ENCODE measurements at regions not wholly inside any gene's neighbourhood (a gene's known extent, or its start where the extent isn't known, plus 50 kb on each side); places are given as distances from the start of the nearest gene placed in this dataset.

DNA sequence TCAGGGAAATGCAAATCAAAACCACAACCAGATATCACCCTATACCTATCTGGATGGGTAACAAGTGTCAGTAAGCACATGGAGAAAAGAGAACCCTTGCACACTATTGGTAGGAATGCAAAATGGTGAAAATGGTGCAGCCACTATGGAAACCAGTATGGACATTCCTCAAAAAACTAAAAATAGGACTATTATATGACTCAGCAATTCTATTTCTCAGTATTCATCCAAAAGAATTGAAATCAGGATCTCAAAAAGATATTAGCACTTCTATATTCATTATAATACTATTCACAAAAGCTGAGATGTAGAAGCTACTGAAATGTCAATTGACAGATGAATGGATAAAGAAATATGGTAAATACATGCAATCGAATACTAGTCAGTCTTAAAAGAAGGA is 491.1 kb upstream of the MYT1L start:
- Histone ChIP-seq H3K4me1 (ENCODE audit: control insufficient read depth, insufficient read depth, low read length) (no peaks in the 10 kb centered on the region), H3K4me3 (no peak overlapping the region), H3K79me2 (ENCODE audit: control insufficient read depth, insufficient read depth, low read length) (no peaks in the 10 kb centered on the region), H3K9me3 (replicated peaks; ENCODE audit: control insufficient read depth, insufficient read depth, low read length) (no peaks in the 10 kb centered on the region), H3K4me2 (ENCODE audit: control insufficient read depth, insufficient read depth) (no peak overlapping the region), H3K27ac (ENCODE audit: control insufficient read depth, insufficient read depth) (no peak overlapping the region), H3K9ac (ENCODE audit: control insufficient read depth, insufficient read depth, low read length) (no peak overlapping the region), H3K36me3 (ENCODE audit: control insufficient read depth in 2 of 2, insufficient read depth in 2 of 2, low read length in 1 of 2) (no peaks in the 10 kb centered on the region), H2AFZ (ENCODE audit: control insufficient read depth, low read depth, low read length) (no peak overlapping the region), H3K27me3 (replicated peaks in 1 of 2; ENCODE audit: control insufficient read depth in 2 of 2, insufficient read depth in 2 of 2, low read length in 1 of 2) (no peaks in the 10 kb centered on the region; a peak in 1 of 4 replicates), H4K20me1 (ENCODE audit: control insufficient read depth, insufficient read depth) (no peaks in the 10 kb centered on the region)
- ChIA-PET SMC1A (ENCODE audit: uncharacterized antibody, unreplicated experiment) (no interaction called here), RAD21 (ENCODE audit: unreplicated experiment) (no interaction called here), CTCF (no interaction called here), POLR2A (no interaction called here)
- DNase-seq (ENCODE audit: low read depth, low spot score) (no peak), FAIRE-seq (no peak), ATAC-seq (no peak)
- 50% methylated on average over 1 of the region's 1 CpG for WGBS (ENCODE audit: insufficient coverage, insufficient replicate concordance, low lambda C conversion rate, missing lambda C conversion rate)
- intact Hi-C loops (cut with micrococcal nuclease; ENCODE audit: unreplicated experiment) (no loop called here), in situ Hi-C loops (cut with MboI) (no loop called here)
- no peak for TF ChIP-seq IKZF1 (conservative IDR thresholded peaks at IDR 0.05)
- no TSS peak for BruUV-seq (replicated peaks)

- 30% methylated on average over 2 of the region's 2 CpGs for WGBS (ENCODE audit: insufficient coverage, insufficient replicate concordance, low lambda C conversion rate, missing lambda C conversion rate)
- Histone ChIP-seq H3K4me2 (ENCODE audit: control insufficient read depth, insufficient read depth) (no peak overlapping the region), H3K79me2 (ENCODE audit: control insufficient read depth, insufficient read depth, low read length) (no peaks in the 10 kb centered on the region), H3K36me3 (ENCODE audit: control insufficient read depth in 2 of 2, insufficient read depth in 2 of 2, low read length in 1 of 2) (no peaks in the 10 kb centered on the region), H4K20me1 (ENCODE audit: control insufficient read depth, insufficient read depth) (no peaks in the 10 kb centered on the region), H3K9ac (ENCODE audit: control insufficient read depth, insufficient read depth, low read length) (no peak overlapping the region), H2AFZ (ENCODE audit: control insufficient read depth, low read depth, low read length) (no peak overlapping the region), H3K4me3 (no peak overlapping the region), H3K9me3 (replicated peaks; ENCODE audit: control insufficient read depth, insufficient read depth, low read length) (no peaks in the 10 kb centered on the region; the same call in 2 of the 3 replicates), H3K4me1 (ENCODE audit: control insufficient read depth, insufficient read depth, low read length) (no peaks in the 10 kb centered on the region), H3K27ac (ENCODE audit: control insufficient read depth, insufficient read depth) (no peak overlapping the region), H3K27me3 (replicated peaks in 1 of 2; ENCODE audit: control insufficient read depth in 2 of 2, insufficient read depth in 2 of 2, low read length in 1 of 2) (no peaks in the 10 kb centered on the region)
- no peak for DNase-seq (ENCODE audit: low read depth, low spot score)
- CTCF ChIA-PET, result interaction anchor here (1.9 kb wide), 1 partner anchor 9 kb away, joined by 4 read pairs; no protein-coding TSS in a partner anchor
- in situ Hi-C loops (cut with MboI) (no loop called here), intact Hi-C loops (cut with micrococcal nuclease; ENCODE audit: unreplicated experiment) (no loop called here)
- SMC1A ChIA-PET (ENCODE audit: uncharacterized antibody, unreplicated experiment), result no interaction called here
- RAD21 ChIA-PET (ENCODE audit: unreplicated experiment), result no interaction called here
- no peak for ATAC-seq
- BruUV-seq (replicated peaks), result no TSS peak
- POLR2A ChIA-PET, result no interaction called here
- no peak for FAIRE-seq
- TF ChIP-seq GATAD2B (conservative IDR thresholded peaks at IDR 0.05; ENCODE audit: low read depth) (no peak), ZNF24 (IDR thresholded peaks at IDR 0.05) (no peak), SP1 (IDR thresholded peaks at IDR 0.05; ENCODE audit: low read depth, low read length) (no peak), SIX5 (IDR thresholded peaks at IDR 0.05; ENCODE audit: low read depth, low read length, severe bottlenecking) (no peak), BACH1 (IDR thresholded peaks at IDR 0.05; ENCODE audit: borderline replicate concordance) (no peak), FOXM1 (IDR thresholded peaks at IDR 0.05; ENCODE audit: low read depth, low read length) (no peak), TCF12 (IDR thresholded peaks at IDR 0.05; ENCODE audit: low read depth, low read length) (no peak), FOS (IDR thresholded peaks at IDR 0.05; ENCODE audit: borderline replicate concordance, extremely low read depth, insufficient read length) (no peak), ESRRA (IDR thresholded peaks at IDR 0.05; ENCODE audit: low read length) (no peak), SRF (IDR thresholded peaks at IDR 0.05; ENCODE audit: low read depth in 2 of 2, low read length in 2 of 2) (no peak), IRF5 (IDR thresholded peaks at IDR 0.05; ENCODE audit: borderline replicate concordance) (no peak), BMI1 (IDR thresholded peaks at IDR 0.05; ENCODE audit: borderline replicate concordance) (no peak), SMC3 (IDR thresholded peaks at IDR 0.05; ENCODE audit: borderline replicate concordance, low read length) (no peak)
- TF ChIP-seq, protein P1, sequence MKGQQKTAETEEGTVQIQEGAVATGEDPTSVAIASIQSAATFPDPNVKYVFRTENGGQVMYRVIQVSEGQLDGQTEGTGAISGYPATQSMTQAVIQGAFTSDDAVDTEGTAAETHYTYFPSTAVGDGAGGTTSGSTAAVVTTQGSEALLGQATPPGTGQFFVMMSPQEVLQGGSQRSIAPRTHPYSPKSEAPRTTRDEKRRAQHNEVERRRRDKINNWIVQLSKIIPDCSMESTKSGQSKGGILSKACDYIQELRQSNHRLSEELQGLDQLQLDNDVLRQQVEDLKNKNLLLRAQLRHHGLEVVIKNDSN (IDR thresholded peaks at IDR 0.05; ENCODE audit: borderline replicate concordance, extremely low read length, insufficient read depth, low read depth, low read length), result no peak
- TF ChIP-seq, protein P2, sequence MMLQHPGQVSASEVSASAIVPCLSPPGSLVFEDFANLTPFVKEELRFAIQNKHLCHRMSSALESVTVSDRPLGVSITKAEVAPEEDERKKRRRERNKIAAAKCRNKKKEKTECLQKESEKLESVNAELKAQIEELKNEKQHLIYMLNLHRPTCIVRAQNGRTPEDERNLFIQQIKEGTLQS (IDR thresholded peaks at IDR 0.05; ENCODE audit: borderline replicate concordance, extremely low read depth, low read depth, low read length), result no peak
Measured at GRCh38 chr2:2812648-2813047, 481.6 kb upstream of the MYT1L start.

Data from GM12878 (cell line).